ENCODE measurements at regions not wholly inside any gene's neighbourhood (a gene's known extent, or its start where the extent isn't known, plus 50 kb on each side); places are given as distances from the start of the nearest gene placed in this dataset.

GRCh38 chr3:147185781-147186180 lies 220.6 kb downstream of the ZIC4 start:
- TF ChIP-seq CTCF (IDR thresholded peaks at IDR 0.05) (no peak), POLR2A (IDR thresholded peaks at IDR 0.05) (no peak)

Measured in thyroid gland (tissue), 4 donors.